ENCODE measurements at regions not wholly inside any gene's neighbourhood (a gene's known extent, or its start where the extent isn't known, plus 50 kb on each side); places are given as distances from the start of the nearest gene placed in this dataset.

- H3K4me1 ChIP-seq, result no peaks in the 10 kb centered on the region
- H3K27ac ChIP-seq, result no peak overlapping the region
- ATAC-seq (no peak), FAIRE-seq (no peak), DNase-seq (no peak)
- intact Hi-C loops (cut with DNase I), result no loop called here
- H3K27me3 ChIP-seq, result no peaks in the 10 kb centered on the region
- no peaks in the 10 kb centered on the region for H3K36me3 ChIP-seq
- 66 to 77% methylated on average over 1 of the region's 1 CpG for WGBS, 2 donors
- no peak for TF ChIP-seq CTCF (IDR thresholded peaks at IDR 0.05)
- no peak overlapping the region for H3K4me3 ChIP-seq
- H3K9me3 ChIP-seq, result no peaks in the 10 kb centered on the region
Measured at GRCh38 chr3:106737265-106737664, 640.0 kb upstream of the CCDC54 start.

- no peak for ATAC-seq
- FAIRE-seq, result no peak
- TF ChIP-seq CTCF (IDR thresholded peaks at IDR 0.05), result no peak
Measured at GRCh38 chr3:106740116-106740515, 637.1 kb upstream of the CCDC54 start.

GRCh38 chr3:106745344-106746168 is 631.7 kb upstream of the CCDC54 start:
- no peak overlapping the region for H3K27ac ChIP-seq
- DNase-seq (no peak), FAIRE-seq (no peak), ATAC-seq (peak in 1 of 4 donors; percentile 20)
- H3K27me3 ChIP-seq, result no peaks in the 10 kb centered on the region
- no peaks in the 10 kb centered on the region for H3K36me3 ChIP-seq
- no peaks in the 10 kb centered on the region for H3K4me1 ChIP-seq
- H3K9me3 ChIP-seq, result no peaks in the 10 kb centered on the region
- 55 to 58% methylated on average over 7 of the region's 7 CpGs for WGBS, 2 donors
- TF ChIP-seq CTCF (IDR thresholded peaks at IDR 0.05), result no peak
- intact Hi-C loops (cut with DNase I), result no loop called here
- no peak overlapping the region for H3K4me3 ChIP-seq

More at GRCh38 chr3:106740116-106740515, 637.1 kb upstream of the CCDC54 start:
- WGBS, 2 donors, result 30 to 43% methylated on average over 1 of the region's 1 CpG
- Histone ChIP-seq H3K27ac (no peak overlapping the region), H3K9me3 (no peaks in the 10 kb centered on the region), H3K36me3 (no peaks in the 10 kb centered on the region), H3K27me3 (no peaks in the 10 kb centered on the region), H3K4me1 (no peaks in the 10 kb centered on the region), H3K4me3 (no peak overlapping the region)
- no peak for DNase-seq
- intact Hi-C loops (cut with DNase I), result no loop called here

- DNase-seq (no peak), ATAC-seq (no peak), FAIRE-seq (no peak)
- Histone ChIP-seq H3K27me3 (no peaks in the 10 kb centered on the region), H3K27ac (no peak overlapping the region), H3K4me1 (no peaks in the 10 kb centered on the region), H3K9me3 (no peaks in the 10 kb centered on the region), H3K36me3 (no peaks in the 10 kb centered on the region), H3K4me3 (no peak overlapping the region)
- no peak for TF ChIP-seq CTCF (IDR thresholded peaks at IDR 0.05)
- intact Hi-C loops (cut with DNase I), result no loop called here
Measured at GRCh38 chr3:106746286-106746685, 631.0 kb upstream of the CCDC54 start.

- H3K36me3 ChIP-seq, result no peaks in the 10 kb centered on the region
- intact Hi-C loops (cut with DNase I), result no loop called here
- H3K9me3 ChIP-seq, result no peaks in the 10 kb centered on the region
- TF ChIP-seq CTCF (IDR thresholded peaks at IDR 0.05), result no peak
- no peaks in the 10 kb centered on the region for H3K4me1 ChIP-seq
- 50 to 68% methylated on average over 8 of the region's 8 CpGs for WGBS, 2 donors
- no peak overlapping the region for H3K27ac ChIP-seq
- H3K27me3 ChIP-seq, result no peaks in the 10 kb centered on the region
- DNase-seq (no peak), ATAC-seq (no peak), FAIRE-seq (no peak)
- H3K4me3 ChIP-seq, result no peak overlapping the region
Measured at GRCh38 chr3:106748472-106749262, 628.6 kb upstream of the CCDC54 start.

Data from pancreas (tissue), 10 donors.